H1 (cell line): ENCODE measurements at regions not wholly inside any gene's neighbourhood (a gene's known extent, or its start where the extent isn't known, plus 50 kb on each side); places are given as distances from the start of the nearest gene placed in this dataset.

ENCODE experiments used
- ASH2L ChIP-seq: fragments of 200-600, 300-600 bp; sonication (generic); IDR thresholded peaks from one replicate; pipeline ENCODE4 v1.7.1; 2017; ENCODE audit warnings: low read length
- CHD2 ChIP-seq: IDR thresholded peaks from 2 replicates; pipeline ENCODE4 v1.6.1; 2012; ENCODE audit warnings: low read length, improper control_type of control experiment
- CHD7 ChIP-seq: fragments of 300-600 bp; sonication (generic); IDR thresholded peaks from 2 replicates; pipeline ENCODE4 v1.7.1; 2012; ENCODE audit warnings: low read length, moderate library complexity, mild to moderate bottlenecking, inconsistent platforms; ENCODE audit not compliant: insufficient replicate concordance
- JUND ChIP-seq: IDR thresholded peaks from 2 replicates; pipeline ENCODE4 v1.6.1; 2011; ENCODE audit warnings: mild to moderate bottlenecking, improper control_type of control experiment, low read length
- TAF7 ChIP-seq: optimal IDR thresholded peaks from 2 replicates; pipeline ENCODE3; 2011; ENCODE audit warnings: low read depth, mild to moderate bottlenecking, inconsistent platforms, low read length, moderate library complexity, borderline replicate concordance

GRCh38 chr1:11377954-11378353 is 101.0 kb upstream of the DISP3 start (continued):
- no peak for TF ChIP-seq CHD7
- no peak for TF ChIP-seq TAF7
- TF ChIP-seq CHD2 = no peak
- no peak for TF ChIP-seq ASH2L
- no peak for TF ChIP-seq JUND
